Panc1 (cell line): ENCODE measurements at regions not wholly inside any gene's neighbourhood (a gene's known extent, or its start where the extent isn't known, plus 50 kb on each side); places are given as distances from the start of the nearest gene placed in this dataset.

Source experiments
- CTCF ChIP-seq: fragments of 450-650 bp; IDR thresholded peaks from 2 replicates; pipeline ENCODE4 v1.5.1; 2017; ENCODE audit warnings: mild to moderate bottlenecking
- POLR2AphosphoS5 ChIP-seq: IDR thresholded peaks from 2 replicates; pipeline ENCODE4 v1.6.1; 2012; ENCODE audit warnings: mild to moderate bottlenecking, low read depth, low read length, moderate library complexity
- REST ChIP-seq, 2 experiments: IDR thresholded peaks; 2 replicates each; pipeline ENCODE4 v1.6.1; 2011 to 2012; ENCODE audit warnings: low read depth in 2 of 2, control low read depth in 1 of 2, low read length in 1 of 2, mild to moderate bottlenecking in 1 of 2, moderate library complexity in 1 of 2; ENCODE audit not compliant: insufficient read depth in 1 of 2
- SIN3A ChIP-seq: IDR thresholded peaks from 2 replicates; pipeline ENCODE4 v1.6.1; 2012; ENCODE audit warnings: low read depth, mild to moderate bottlenecking, low read length, moderate library complexity, borderline replicate concordance; ENCODE audit not compliant: insufficient read depth

DNA sequence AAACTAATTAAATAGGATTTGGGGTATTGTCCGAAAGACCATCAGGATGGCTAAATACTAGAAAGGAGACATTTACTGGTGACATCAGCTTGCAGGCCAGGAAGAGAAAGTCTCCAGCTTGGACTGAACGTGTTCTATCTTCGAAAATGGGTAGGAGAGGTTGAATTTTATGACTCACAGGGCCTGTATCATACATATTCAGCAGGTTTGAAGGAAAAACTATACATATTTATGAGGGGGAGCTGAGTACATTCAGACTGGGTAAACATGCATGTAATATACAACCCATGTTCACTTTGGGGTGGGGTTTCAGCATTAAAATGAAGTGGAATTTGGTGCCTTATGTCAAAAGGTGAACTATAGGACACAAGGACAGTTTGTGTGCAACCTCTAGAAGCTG is 129.3 kb upstream of the CRBN start:
- TF ChIP-seq CTCF (no peak), SIN3A (no peak), POLR2AphosphoS5 (no peak), REST (IDR thresholded peaks at IDR 0.05; ENCODE audit: insufficient read depth in 1 of 2, low read depth in 2 of 2, low read length in 1 of 2) (no peak)
